ENCODE measurements at regions not wholly inside any gene's neighbourhood (a gene's known extent, or its start where the extent isn't known, plus 50 kb on each side); places are given as distances from the start of the nearest gene placed in this dataset.
A peak's percentile ranks its signal among the peaks of the same experiment; 100 is the strongest.

- Histone ChIP-seq H2AFZ (ENCODE audit: low read depth) (no peak overlapping the region), H3F3A (replicated peaks; ENCODE audit: insufficient read depth) (no peaks in the 10 kb centered on the region), H3K27me3 (ENCODE audit: insufficient read depth) (no peaks in the 10 kb centered on the region), H4K20me1 (ENCODE audit: insufficient read depth) (no peaks in the 10 kb centered on the region), H3K4me3 (ENCODE audit: low read depth in 2 of 2, low read length in 1 of 2) (no peak overlapping the region), H3K9me3 (no peaks in the 10 kb centered on the region), H3K9me2 (no peaks in the 10 kb centered on the region), H3K27ac (ENCODE audit: low read depth in 2 of 2, low read length in 1 of 2) (peak overlapping the region in 1 of 2 experiments; percentile 91; a peak in 2 of 4 replicates), H3K9ac (no peak overlapping the region), H3K4me1 (ENCODE audit: control insufficient read depth in 1 of 2, insufficient read depth in 2 of 2, low read depth in 1 of 2, low read length in 1 of 2) (peaks cover 0 to 70% of the 10 kb centered on the region in 2 experiments; a peak in 2 of 4 replicates), H3K36me3 (replicated peaks in 1 of 2; ENCODE audit: control insufficient read depth in 1 of 2, insufficient read depth in 2 of 2, low read length in 1 of 2) (no peaks in the 10 kb centered on the region), H3K4me2 (no peak overlapping the region), H3K79me2 (ENCODE audit: insufficient read depth) (no peaks in the 10 kb centered on the region)
- no peak for DNase-seq
- no peak for TF ChIP-seq JUND (IDR thresholded peaks at IDR 0.05)
- TF ChIP-seq TEAD4 (IDR thresholded peaks at IDR 0.05; ENCODE audit: borderline replicate concordance, insufficient read depth) = no peak
- TF ChIP-seq NRF1 (IDR thresholded peaks at IDR 0.05; ENCODE audit: low read depth, low read length) = no peak
- ChIA-PET CTCF (interaction anchor here (0.7 to 4.6 kb wide), 12 partner anchors 22 to 170 kb away, joined by 3 to 21 read pairs (median 6); partner anchors contain the start of gene VEGFA), POLR2A (interaction anchor here (0.8 to 1.6 kb wide), 5 partner anchors 9 to 152 kb away, joined by 3 to 5 read pairs (median 4); partner anchors contain the start of gene VEGFA)
- 72% methylated on average over 6 of the region's 6 CpGs for WGBS (ENCODE audit: low lambda C conversion rate)
These were observed 134.5 kb downstream of the VEGFA start for GRCh38 chr6:43904311-43905123.

GRCh38 chr6:43903739-43904290, 133.8 kb downstream of the VEGFA start:
- no peak overlapping the region for H3K4me2 ChIP-seq
- WGBS (ENCODE audit: low lambda C conversion rate) = 53% methylated on average over 7 of the region's 7 CpGs
- no peak overlapping the region for H3K4me3 ChIP-seq (ENCODE audit: low read depth in 2 of 2, low read length in 1 of 2)
- H3K27me3 ChIP-seq (ENCODE audit: insufficient read depth) = no peaks in the 10 kb centered on the region
- no peaks in the 10 kb centered on the region for H3K9me3 ChIP-seq
- ChIA-PET CTCF (interaction anchor here (0.7 to 4.6 kb wide), 13 partner anchors 9 to 175 kb away, joined by 3 to 21 read pairs (median 5); partner anchors contain the start of gene VEGFA), POLR2A (interaction anchor here (0.7 to 1.6 kb wide), 8 partner anchors 9 to 153 kb away, joined by 3 to 5 read pairs (median 3); partner anchors contain the start of gene VEGFA)
- no peaks in the 10 kb centered on the region for H3F3A ChIP-seq (replicated peaks; ENCODE audit: insufficient read depth)
- H3K9ac ChIP-seq = no peak overlapping the region
- no peak overlapping the region for H2AFZ ChIP-seq (ENCODE audit: low read depth)
- no peaks in the 10 kb centered on the region for H3K9me2 ChIP-seq
- peak overlapping the region in 1 of 2 experiments; percentile 91; a peak in 2 of 4 replicates for H3K27ac ChIP-seq (ENCODE audit: low read depth in 2 of 2, low read length in 1 of 2)
- no peaks in the 10 kb centered on the region for H3K79me2 ChIP-seq (ENCODE audit: insufficient read depth)
- no peaks in the 10 kb centered on the region for H4K20me1 ChIP-seq (ENCODE audit: insufficient read depth)
- H3K4me1 ChIP-seq (ENCODE audit: control insufficient read depth in 1 of 2, insufficient read depth in 2 of 2, low read depth in 1 of 2, low read length in 1 of 2) = peaks cover 0 to 68% of the 10 kb centered on the region in 2 experiments; a peak in 2 of 4 replicates
- DNase-seq = peak; percentile 84
- H3K36me3 ChIP-seq (replicated peaks in 1 of 2; ENCODE audit: control insufficient read depth in 1 of 2, insufficient read depth in 2 of 2, low read length in 1 of 2) = no peaks in the 10 kb centered on the region
- TF ChIP-seq RAD21 (IDR thresholded peaks at IDR 0.05; ENCODE audit: low read length) (peak; percentile 39; the same call in 1 of the 2 replicates), TAF1 (IDR thresholded peaks at IDR 0.05; ENCODE audit: borderline replicate concordance, low read depth, low read length) (no peak), POLR2AphosphoS5 (IDR thresholded peaks at IDR 0.05; ENCODE audit: low read depth, low read length) (no peak), SMC3 (IDR thresholded peaks at IDR 0.05; ENCODE audit: low read depth, low read length) (peak; percentile 6; the same call in 1 of the 2 replicates), MXI1 (IDR thresholded peaks at IDR 0.05; ENCODE audit: low read depth, low read length) (peak; percentile 56; the same call in 1 of the 2 replicates), ELF1 (IDR thresholded peaks at IDR 0.05) (no peak), NFIC (IDR thresholded peaks at IDR 0.05; ENCODE audit: borderline replicate concordance) (no peak), ZBTB33 (IDR thresholded peaks at IDR 0.05; ENCODE audit: borderline replicate concordance, low read depth) (no peak), FOSL2 (IDR thresholded peaks at IDR 0.05; ENCODE audit: borderline replicate concordance, low read depth) (no peak), GABPA (IDR thresholded peaks at IDR 0.05; ENCODE audit: low read depth) (no peak), NRF1 (IDR thresholded peaks at IDR 0.05; ENCODE audit: low read depth, low read length) (no peak), GATA2 (CRISPR knock-in tag; IDR thresholded peaks at IDR 0.05) (peak; percentile 78), PBX3 (IDR thresholded peaks at IDR 0.05) (no peak), FOXJ3 (CRISPR knock-in tag; IDR thresholded peaks at IDR 0.05) (peak; percentile 72; the same call in 1 of the 2 replicates), YY1 (IDR thresholded peaks at IDR 0.05; ENCODE audit: low read depth) (no peak), RCOR1 (IDR thresholded peaks at IDR 0.05; ENCODE audit: low read length) (peak; percentile 95), TEAD4 (IDR thresholded peaks at IDR 0.05; ENCODE audit: borderline replicate concordance, insufficient read depth) (no peak), MEF2A (IDR thresholded peaks at IDR 0.05; ENCODE audit: borderline replicate concordance, low read depth) (no peak), CHD2 (IDR thresholded peaks at IDR 0.05; ENCODE audit: low read length, partially characterized antibody) (peak; percentile 81), JUND (IDR thresholded peaks at IDR 0.05) (no peak), EP300 (IDR thresholded peaks at IDR 0.05; ENCODE audit: borderline replicate concordance in 1 of 2, low read depth in 1 of 2, low read length in 1 of 2) (peak in 1 of 2 experiments; percentile 91; a peak in 2 of 4 replicates), TCF12 (IDR thresholded peaks at IDR 0.05) (peak; percentile 40; the same call in 1 of the 2 replicates)
- TF ChIP-seq, protein P1, sequence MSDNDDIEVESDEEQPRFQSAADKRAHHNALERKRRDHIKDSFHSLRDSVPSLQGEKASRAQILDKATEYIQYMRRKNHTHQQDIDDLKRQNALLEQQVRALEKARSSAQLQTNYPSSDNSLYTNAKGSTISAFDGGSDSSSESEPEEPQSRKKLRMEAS (IDR thresholded peaks at IDR 0.05; ENCODE audit: low read depth) = no peak

Data from SK-N-SH (cell line).